ENCODE measurements at regions not wholly inside any gene's neighbourhood (a gene's known extent, or its start where the extent isn't known, plus 50 kb on each side); places are given as distances from the start of the nearest gene placed in this dataset.
A peak's percentile ranks its signal among the peaks of the same experiment; 100 is the strongest.
"Not testable (repeated sequence)": the region's sequence is repeated elsewhere in the genome, so short reads cannot be mapped to it uniquely, and the experiment has no call there.

DNA sequence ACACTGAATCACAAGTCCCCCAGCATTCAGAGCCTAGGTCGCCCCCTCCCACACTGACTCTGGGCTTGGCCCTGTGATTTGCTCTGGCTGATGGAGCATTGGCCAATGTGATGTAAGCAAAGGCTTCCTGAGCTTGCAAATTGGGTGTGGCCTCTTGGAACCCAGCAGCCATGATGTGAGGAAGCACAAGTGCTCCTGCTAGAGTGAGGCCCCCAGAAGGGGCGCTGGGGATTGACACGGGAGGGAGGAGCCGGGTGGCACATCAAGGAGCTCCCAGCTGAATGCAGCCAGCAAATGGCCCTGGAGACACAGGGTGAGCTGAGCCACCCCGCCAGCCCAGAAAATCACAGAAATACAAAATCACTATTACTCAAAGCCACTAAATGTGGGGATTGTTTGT, 308.5 kb downstream of the C16orf95 start:
- DNase-seq = no peak

GRCh38 chr16:87012954-87013938, 303.9 kb downstream of the C16orf95 start:
- no peak for DNase-seq

GRCh38 chr16:87014112-87014511, 303.1 kb downstream of the C16orf95 start:
- DNase-seq = no peak

- no peak for DNase-seq
These were observed 302.2 kb downstream of the C16orf95 start for GRCh38 chr16:87015021-87015420.

- no peak for DNase-seq
These were observed 300.9 kb downstream of the C16orf95 start for GRCh38 chr16:87016046-87017035.

DNA sequence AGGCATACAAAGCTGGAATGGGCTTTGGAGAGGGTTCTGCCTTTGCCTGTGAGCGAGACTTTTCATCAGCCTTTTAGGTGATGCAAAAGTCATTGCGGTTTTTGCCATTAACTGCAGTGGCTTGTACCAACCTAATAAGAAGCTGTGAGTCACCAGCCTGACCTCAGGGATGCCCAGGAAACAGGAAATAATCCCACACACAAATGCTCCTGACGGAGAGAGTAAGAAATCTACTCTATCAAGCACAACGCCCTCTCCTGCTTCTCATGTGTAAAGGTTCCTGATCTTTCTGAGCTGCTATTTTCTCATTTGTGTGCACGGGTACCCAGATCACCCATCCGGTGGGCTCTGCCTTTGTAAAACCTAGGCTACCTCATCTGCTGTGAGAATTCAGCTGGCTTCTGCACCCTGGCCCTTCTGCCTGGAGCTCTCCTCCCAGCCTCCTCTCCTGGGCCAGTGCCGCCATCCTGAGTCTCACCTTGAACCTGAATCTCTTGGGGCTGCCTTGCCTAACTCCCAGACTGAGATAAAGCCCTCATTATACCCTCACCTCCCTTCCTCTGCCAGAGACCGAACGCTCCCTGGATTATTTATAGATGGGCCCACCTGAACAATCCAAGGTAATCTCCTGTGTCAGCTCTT, 299.7 kb downstream of the C16orf95 start:
- peak; percentile 84 for DNase-seq

DNA sequence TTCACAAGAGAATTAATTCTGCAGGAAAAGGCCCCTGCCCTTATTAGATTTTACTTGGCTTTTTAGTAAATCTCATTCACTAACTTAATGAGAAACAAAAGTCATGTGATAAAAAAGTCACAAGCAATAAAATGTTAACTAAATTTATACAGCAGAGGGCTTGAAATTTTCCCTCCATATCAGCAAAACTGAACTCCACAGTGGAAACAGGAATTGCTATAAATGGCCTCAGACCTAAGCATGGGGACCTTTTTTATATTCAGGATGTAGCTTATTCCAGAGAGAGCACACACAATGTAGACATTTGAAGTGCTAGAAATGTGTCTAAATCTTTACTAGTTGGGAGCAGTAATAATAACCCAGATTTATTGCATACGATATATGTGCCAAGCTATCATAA, 291.5 kb downstream of the C16orf95 start:
- DNase-seq = no peak

- DNase-seq = no peak
These were observed 290.1 kb downstream of the C16orf95 start for GRCh38 chr16:87027056-87027616.

- DNase-seq = no peak
These were observed 288.5 kb downstream of the C16orf95 start for GRCh38 chr16:87028481-87029320.

- no peak for DNase-seq
These were observed 284.6 kb downstream of the C16orf95 start for GRCh38 chr16:87032554-87032953.

GRCh38 chr16:87033021-87033471, 284.1 kb downstream of the C16orf95 start:
- no peak for DNase-seq

GRCh38 chr16:87033541-87034300, 283.5 kb downstream of the C16orf95 start:
- peak; percentile 21 for DNase-seq

GRCh38 chr16:87034317-87034716, 282.9 kb downstream of the C16orf95 start:
- no peak for DNase-seq

- DNase-seq = no peak
These were observed 282.1 kb downstream of the C16orf95 start for GRCh38 chr16:87035053-87035452.

GRCh38 chr16:87037012-87037411, 280.2 kb downstream of the C16orf95 start:
- no peak for DNase-seq

- not testable (repeated sequence) for DNase-seq
These were observed 278.7 kb downstream of the C16orf95 start for GRCh38 chr16:87038528-87038927.

DNA sequence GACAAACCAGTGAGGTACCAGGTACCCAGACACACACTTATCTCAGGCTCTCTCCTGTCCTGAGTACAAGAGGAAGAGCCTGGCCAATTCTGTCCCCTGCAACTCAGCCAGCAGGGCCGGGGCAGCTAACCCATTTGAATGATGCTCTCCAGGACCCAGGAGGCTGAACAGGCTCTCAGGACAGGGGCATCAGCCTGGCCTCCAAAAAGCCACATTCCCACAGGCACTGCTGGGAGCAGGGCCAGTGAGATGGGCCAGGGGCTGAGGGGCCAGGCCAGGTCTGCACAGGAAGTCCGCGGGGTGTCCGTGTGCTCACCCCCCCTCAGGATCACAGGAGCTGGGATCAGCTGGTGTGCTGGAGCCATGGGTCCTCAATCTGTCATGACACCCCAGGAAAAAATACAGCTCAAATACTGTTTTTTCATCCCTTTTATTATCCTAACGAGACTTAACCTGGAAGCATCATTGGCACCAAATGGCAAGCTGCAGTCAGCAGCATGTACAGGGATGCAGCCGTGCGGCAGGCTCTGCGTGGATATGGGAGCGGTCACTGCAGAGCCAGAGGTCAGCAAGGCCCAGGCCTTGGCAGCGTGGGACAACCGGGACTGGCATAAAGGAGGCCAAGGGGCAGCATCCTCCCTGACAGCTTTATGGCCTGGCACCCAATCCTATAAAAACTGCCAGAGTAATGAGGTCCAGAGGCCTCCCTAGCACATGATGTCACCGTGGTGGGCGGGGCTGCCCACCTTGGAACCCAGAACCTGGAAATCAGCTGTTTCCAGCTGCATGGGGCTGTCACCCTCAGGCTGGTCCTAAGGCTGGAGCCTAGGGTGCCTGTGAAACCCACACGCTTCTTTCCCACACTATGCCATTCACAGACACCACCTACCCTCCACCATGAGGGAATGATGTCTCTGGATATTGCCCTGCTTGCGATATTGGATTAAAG, 276.7 kb downstream of the C16orf95 start:
- DNase-seq = no peak

DNA sequence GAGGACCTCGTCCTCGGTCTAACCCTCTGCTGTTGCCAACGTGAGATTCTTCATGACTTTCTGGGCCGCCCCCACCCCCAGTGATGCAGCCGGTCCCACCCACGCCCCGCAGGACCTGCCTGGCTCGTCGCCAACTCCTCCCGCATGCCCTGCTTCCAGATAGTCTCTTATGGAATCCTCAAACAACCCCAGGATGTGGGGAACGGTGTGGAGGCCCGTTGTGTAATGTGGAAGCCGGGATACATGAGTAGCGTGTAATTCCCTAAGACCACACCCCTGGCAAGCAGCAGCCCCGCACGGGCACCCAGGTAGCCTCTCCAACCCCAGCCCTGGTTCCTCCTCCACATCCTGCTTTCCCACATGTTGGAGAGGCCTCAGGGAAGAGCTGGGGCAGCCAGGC, 275.9 kb downstream of the C16orf95 start:
- no peak for DNase-seq

- peak; percentile 14 for DNase-seq
These were observed 274.5 kb downstream of the C16orf95 start for GRCh38 chr16:87042551-87043230.

All from fibroblast of upper back skin (primary cell).